ENCODE measurements at regions not wholly inside any gene's neighbourhood (a gene's known extent, or its start where the extent isn't known, plus 50 kb on each side); places are given as distances from the start of the nearest gene placed in this dataset.
"Not testable (repeated sequence)": the region's sequence is repeated elsewhere in the genome, so short reads cannot be mapped to it uniquely, and the experiment has no call there.

DNA sequence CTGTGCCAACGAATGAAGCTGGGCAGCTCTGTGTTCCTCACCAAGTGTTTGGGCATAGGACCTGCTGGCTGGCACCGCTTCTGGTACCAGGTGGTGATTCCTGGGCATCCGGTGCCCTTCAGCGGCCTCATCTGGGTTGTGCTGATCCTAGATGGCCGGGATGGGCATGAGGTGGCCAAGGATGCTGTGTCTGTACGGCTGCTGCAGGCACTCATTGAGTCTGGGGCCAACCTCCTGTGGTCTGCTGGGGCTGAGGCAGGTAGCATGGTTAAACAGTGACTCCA, 96.1 kb upstream of the PLEKHM1 start:
- TF ChIP-seq, protein P1, sequence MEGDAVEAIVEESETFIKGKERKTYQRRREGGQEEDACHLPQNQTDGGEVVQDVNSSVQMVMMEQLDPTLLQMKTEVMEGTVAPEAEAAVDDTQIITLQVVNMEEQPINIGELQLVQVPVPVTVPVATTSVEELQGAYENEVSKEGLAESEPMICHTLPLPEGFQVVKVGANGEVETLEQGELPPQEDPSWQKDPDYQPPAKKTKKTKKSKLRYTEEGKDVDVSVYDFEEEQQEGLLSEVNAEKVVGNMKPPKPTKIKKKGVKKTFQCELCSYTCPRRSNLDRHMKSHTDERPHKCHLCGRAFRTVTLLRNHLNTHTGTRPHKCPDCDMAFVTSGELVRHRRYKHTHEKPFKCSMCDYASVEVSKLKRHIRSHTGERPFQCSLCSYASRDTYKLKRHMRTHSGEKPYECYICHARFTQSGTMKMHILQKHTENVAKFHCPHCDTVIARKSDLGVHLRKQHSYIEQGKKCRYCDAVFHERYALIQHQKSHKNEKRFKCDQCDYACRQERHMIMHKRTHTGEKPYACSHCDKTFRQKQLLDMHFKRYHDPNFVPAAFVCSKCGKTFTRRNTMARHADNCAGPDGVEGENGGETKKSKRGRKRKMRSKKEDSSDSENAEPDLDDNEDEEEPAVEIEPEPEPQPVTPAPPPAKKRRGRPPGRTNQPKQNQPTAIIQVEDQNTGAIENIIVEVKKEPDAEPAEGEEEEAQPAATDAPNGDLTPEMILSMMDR (IDR thresholded peaks at IDR 0.05): not testable (repeated sequence)
- not testable (repeated sequence) for TF ChIP-seq POLR2A (IDR thresholded peaks at IDR 0.05)
